Cardiac septum (tissue), 1 donor: ENCODE measurements at regions not wholly inside any gene's neighbourhood (a gene's known extent, or its start where the extent isn't known, plus 50 kb on each side); places are given as distances from the start of the nearest gene placed in this dataset.
"Not testable (repeated sequence)": the region's sequence is repeated elsewhere in the genome, so short reads cannot be mapped to it uniquely, and the experiment has no call there.

Experiments
- DNase-seq: peaks from one replicate; pipeline ENCODE4 v3.0.0-alpha.2; 2020; ENCODE audit warnings: low spot score
- intact Hi-C: fragments of 100-400 bp; cut with DNase I; formaldehyde crosslinking; loops from one replicate; pipeline ENCODE4 v1.14.0; 2022
- donor health status: DM: no; HTN: no; CAD: no.

DNA sequence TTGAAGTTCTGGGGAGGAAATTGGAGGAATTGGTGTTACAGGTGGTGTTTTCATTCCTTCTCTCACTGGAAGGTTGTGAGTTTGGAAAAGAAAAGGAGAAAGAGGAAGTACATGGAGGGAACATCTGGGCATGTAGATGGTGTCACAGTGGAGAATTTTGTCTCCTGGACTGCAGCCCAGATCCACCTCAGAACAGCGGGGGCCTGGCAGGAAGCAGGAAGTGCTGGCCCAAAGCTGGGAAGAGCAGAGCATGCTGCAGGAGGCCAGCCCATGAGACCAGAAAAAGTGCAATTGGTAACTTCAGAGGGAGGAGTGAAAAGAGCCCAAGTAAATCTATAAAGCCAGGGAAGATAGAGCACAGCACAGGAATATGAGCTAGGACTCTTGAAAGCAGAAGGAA, 227.0 kb downstream of the BCL2L11 start:
- intact Hi-C loops, DNase-seq: not testable (repeated sequence)

DNA sequence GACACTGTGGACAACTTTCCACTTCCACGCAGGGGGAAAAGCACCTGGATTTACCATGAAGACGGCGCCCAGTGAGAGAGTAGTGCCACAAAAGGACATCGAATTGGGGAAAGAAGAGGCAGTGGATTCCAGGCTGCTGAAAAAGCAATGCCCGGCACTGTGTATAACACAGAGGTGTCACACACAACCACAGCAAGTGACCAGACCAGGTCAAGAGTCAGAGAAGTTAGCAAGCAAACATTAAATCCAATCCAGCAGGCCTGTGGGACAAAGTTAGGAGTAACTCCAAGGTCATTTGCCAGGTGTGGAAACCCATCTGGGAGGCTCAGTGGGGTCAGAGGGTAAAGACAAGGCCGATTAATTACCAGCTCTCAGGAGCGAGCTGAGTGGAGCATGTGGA, 227.6 kb downstream of the BCL2L11 start:
- intact Hi-C loops, DNase-seq: not testable (repeated sequence)

DNA sequence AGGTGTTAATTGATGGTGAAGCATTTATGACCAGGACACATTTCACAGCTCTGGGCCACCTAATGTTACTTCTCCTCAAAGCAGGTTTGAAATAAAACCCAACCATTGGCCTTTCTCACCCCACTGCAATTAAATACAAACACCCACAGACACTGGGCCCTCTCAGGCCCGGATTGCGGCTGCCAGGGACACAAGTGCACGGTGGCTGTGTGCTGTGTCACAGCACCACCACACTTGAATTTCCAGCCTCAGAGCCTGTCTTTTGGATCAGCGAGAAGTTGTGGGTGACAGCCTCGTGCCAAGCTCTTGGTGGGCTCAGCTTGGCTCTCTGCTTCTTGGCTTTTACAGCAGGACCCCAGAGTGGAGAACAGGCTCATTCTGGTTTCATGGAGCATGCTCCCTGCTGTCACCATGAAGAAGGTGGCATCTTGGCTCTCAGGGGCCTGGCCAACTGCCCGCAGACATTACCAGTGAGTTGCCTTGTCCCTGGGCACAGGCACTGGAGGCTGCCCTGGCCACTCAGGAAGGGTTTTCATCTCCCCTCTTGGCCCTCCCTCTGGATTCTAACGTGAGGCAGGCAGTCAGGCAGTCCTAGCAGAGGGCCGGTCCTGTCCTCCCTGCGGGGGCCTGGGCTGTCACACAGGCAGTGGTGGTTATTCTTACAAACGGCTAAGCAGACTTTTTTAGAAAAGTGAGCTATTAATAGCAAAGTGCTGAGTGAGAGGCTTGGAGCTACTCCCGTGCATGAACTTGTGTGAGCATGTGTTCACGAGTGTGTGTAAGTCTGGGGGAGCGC, 234.5 kb downstream of the BCL2L11 start:
- intact Hi-C loops, DNase-seq: not testable (repeated sequence)

DNA sequence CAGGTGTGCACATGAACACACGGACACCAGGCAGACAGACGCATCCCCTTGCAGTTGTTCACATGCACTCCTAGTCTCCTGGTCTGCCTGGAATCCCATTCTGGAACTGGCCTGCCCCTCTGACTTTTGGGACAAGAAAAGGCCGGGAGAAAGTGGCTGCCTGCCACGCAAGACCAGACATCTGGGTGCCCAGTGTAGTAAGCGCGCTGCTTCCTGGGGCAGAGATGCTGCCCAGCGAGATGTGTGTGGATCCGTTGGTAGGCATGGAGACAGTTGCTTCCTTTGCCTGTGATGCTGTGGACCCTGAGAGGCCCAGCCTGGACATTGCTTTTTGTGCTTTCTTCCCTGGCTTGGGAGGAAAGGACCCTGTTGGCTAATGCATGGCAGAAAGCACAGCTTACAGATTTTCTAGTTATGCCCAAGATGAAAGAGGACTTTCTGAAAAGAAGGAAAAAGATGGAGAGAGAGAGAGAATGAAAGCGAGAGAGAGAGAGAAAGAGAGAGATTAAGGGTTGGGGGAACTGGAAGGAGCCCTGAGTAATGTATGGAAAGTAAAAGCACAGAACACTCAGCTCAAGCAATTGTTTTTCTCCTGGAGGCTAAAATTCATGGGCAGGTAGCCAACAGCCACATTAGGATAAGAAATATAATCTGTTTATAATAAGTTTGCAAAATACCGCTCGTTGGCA, 235.3 kb downstream of the BCL2L11 start:
- intact Hi-C loops, DNase-seq: not testable (repeated sequence)

DNA sequence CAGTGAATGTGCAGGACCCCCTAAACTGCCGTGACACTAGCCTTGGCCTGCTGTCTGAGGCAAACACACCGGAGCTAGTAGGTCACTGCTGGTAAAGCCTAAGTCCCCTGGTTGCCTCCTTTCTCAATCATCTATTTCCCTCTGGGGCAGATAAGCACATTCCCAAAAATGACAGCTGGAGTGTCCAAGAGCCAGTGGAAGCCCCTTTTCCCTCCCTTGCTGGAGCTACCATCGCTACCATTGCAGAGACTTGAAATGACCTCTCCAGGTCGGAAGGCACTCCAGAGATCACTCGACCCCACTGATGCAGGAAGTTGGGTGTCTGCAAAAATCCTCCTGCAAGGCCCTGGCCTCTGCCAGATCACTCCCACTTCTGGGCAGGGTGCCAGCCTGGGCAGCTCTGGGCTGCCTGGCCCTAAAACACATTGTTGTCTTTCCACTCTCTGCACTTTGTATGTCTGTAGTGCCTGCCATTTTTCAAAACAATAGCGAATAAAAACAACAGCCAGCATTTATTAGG, 235.9 kb downstream of the BCL2L11 start:
- DNase-seq = peak; percentile 86
- intact Hi-C loops = not testable (repeated sequence)

DNA sequence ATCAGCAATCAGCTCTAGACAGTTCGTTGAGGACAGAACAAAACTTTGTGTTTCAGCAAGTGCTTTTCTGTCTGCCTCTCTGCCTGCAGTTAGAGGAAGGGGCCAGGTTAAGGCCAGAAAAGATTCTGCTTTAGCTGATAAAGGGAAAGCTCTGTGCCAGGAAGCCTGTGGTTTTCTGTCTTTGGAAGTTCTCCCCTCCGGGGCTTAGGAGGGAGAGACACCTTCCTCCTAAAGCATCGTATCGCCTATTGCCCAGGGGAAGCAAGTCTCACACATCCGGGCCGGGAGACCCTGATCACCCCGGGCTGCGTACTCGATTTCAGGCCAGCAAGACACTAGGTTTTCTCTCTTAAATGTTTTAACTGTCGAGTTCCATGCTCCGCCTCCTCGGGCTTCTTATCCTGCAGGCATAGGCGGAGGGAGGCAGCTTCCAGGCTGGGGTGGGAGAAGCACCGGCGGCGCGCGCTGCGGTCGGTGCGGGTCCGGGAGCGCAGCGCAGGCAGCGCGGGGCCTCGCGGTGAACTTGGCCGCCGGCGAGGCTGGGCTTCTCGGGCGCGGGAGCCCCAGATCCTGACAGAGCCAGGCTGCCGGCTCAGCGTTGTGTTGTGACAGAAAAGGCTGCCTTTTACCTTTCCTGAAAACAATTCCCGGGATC, 245.4 kb downstream of the BCL2L11 start:
- not testable (repeated sequence) for DNase-seq

DNA sequence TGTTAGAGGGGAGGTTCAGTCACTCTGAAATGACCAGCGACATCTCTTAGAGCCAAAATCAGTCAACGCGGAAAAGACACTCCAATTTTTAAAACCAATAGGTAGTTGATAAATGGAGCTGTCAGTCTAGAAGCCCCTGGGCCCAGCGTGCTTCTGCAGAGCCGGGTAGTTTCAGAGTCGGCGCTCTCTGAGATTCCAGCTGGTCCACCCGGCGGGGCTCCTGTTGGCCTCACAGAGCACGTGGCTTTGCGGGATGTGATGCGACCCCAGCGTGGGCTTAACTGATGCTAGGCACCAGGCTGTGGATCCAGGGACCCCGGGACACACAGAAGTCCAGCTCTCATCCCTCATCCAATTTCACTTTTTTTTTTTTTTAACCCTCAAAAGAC, 245.9 kb downstream of the BCL2L11 start:
- DNase-seq, intact Hi-C loops: not testable (repeated sequence)

More for the DNA sequence above, 245.4 kb downstream of the BCL2L11 start:
- intact Hi-C loops = not testable (repeated sequence)

DNA sequence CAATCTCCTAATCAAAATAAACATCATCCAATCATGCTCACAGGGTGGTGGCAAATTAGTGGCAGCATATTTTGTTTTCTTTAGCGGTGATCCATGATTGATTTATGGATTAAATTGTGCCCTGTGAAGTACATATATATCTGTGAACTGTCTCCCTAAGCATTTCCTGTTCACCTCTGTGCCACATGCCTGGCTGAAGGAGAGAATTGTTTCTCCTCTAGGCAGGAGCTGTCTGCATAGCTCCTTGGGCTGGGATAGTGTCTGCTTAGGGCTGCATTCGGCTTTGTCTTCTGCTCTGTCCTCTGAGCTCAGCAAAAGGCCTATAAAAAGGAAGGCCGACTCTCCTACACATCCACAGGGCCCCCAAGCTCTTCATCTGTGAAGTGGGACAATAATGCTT, 246.4 kb downstream of the BCL2L11 start:
- not testable (repeated sequence) for DNase-seq

DNA sequence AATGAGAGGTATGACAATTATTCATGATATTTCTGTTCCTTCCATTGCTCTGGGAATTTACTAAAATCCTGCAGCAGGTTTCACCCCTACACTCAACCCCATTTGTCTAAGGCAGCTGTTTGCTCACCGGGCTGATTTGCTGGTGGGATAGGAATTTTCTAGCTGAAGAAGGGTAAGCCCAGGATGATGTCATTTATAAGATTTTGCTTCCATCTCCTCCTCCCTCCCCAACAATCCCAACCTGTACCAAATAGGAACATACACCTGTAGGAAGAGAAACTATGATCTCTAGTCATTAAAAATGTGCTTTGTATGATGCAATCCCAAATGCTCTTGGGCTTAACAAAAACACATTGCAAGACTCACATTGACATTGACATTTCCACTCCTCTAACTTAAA, 247.2 kb downstream of the BCL2L11 start:
- intact Hi-C loops, DNase-seq: not testable (repeated sequence)

More for the DNA sequence above, 246.4 kb downstream of the BCL2L11 start:
- intact Hi-C loops = not testable (repeated sequence)

DNA sequence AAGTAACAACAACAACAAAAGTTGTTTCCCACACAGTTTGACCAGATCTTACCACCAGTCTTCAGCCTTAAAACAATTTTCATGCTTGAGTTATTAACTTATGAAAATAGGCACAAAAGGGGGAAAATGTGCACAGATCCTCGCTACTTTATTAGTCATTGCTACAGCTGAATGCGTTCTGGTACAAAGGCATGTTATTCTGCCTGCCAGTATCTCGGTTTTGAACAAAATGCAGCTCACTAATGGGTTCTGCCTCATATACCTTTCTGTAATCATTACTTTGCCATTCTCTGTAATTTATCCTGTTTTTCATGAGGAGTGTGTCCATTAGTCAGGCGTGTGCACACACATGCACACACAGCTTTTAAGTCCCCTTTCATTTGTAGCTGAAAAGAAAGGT, 247.6 kb downstream of the BCL2L11 start:
- intact Hi-C loops = not testable (repeated sequence)

DNA sequence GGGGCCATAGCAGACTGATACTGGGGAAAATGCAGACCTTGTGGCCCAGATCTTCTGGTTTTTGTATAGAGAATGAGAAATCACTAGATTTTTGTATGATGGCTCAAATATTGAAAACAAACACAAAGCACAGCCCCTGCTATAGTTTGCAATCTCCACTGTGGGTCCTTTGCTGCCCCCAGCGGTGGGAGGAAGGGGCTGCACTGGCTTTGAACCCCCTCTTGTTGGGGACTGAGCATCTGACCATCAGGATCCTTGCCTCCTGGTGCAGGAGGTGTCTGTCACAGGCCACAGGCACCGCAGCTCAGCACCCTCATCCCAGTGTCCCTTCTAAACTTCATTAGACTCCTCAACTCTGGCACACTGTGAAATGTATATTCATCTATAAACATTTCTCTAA, 252.3 kb downstream of the BCL2L11 start:
- DNase-seq, intact Hi-C loops: not testable (repeated sequence)

More for the DNA sequence above, 247.6 kb downstream of the BCL2L11 start:
- not testable (repeated sequence) for DNase-seq

DNA sequence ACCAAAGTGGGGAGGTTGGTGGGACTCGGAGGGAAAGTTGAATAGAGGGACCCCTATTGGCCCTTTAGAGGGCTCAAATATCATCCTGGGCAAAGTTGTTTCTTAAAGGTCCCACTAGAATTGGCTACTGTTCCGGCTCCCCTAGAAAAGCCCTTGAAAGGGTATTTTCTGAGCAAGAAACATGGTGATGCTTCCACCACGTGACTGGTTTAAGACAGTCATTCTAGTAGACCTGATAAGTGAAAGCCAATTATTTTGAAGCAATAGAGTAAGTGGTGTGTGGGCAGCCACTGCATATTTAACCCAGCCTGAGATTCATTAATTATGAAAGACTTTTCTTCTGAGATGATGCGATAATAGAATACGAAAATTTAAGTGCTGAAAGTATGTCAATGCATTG, 253.3 kb downstream of the BCL2L11 start:
- DNase-seq, intact Hi-C loops: not testable (repeated sequence)

DNA sequence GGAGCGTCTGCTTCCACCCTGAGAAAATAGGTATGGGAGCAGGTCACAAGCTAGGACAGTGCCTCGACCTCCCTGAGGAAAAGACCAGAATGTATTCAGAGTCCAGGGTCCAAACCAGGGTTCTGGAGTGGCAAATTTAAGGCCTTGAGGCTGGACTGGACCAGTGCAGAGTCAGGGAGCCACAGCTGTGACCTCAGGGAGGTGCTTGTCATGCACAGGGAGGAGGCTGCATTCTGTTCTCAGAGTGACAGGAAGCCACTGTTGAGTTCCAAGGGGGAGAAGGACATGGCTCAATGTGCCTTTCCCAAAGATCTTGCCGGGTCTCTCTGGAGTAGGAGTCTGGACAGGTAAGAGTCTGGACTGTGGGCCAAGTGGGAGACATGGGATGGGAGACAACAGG, 254.0 kb downstream of the BCL2L11 start:
- intact Hi-C loops, DNase-seq: not testable (repeated sequence)

DNA sequence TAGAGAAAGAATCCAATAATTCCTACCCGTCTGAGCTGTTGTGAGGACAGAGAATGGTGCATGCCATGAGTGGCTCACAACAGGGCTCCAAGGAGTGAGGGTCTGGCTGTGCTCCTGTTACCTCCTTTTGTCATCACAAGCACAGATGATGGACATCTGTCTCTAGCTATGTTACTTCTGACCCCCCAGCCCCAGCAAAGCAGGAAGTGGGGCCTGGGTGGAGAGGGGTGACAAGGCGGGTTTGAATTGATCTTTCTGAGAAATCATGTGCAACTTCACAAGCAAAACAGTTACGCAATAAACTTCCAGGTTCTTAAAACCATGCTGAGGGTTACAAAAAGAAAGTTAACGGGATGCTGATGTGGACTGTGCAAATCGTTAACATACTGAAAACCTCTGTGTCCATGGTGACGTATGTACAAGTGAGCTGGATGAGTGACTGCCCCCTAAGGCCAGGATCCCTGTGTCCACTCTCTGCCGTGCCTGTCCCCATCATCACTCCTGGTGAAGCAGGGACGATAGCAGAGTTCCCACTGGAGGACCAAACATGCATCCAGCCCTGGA, 254.7 kb downstream of the BCL2L11 start:
- DNase-seq, intact Hi-C loops: not testable (repeated sequence)

DNA sequence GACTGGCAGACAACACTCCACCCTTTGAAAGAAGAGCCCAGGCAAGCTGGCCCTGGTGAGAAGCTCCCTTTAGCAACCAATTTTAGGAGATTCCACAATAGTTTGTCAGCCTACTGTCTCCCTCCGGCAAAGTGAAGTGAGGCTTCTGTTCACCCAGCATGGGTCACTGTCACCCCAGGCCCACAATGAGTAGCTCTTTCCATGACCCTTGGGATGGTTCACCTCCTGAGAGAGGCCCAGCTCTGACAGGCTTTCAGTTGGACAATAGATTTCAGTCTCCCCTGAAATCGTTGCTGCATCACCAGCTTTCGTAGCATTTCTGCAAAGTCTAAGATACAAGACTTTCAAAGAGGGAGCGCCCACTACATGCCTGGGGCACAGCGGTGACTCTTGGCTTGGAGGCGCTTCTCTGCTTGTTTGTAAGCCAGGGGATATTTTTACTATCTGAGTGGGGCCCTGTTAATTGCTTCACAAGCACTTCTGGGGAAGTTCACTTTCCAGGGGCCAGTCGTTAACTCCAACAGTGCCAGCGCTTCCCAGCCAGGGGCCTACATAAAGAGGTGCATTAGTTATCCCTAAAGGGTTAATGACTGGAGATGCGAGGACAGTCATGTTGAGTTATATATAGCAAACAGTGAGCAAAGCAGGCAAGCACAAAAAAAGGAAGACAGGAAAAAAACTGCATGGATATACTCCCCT, 255.7 kb downstream of the BCL2L11 start:
- DNase-seq, intact Hi-C loops: not testable (repeated sequence)

DNA sequence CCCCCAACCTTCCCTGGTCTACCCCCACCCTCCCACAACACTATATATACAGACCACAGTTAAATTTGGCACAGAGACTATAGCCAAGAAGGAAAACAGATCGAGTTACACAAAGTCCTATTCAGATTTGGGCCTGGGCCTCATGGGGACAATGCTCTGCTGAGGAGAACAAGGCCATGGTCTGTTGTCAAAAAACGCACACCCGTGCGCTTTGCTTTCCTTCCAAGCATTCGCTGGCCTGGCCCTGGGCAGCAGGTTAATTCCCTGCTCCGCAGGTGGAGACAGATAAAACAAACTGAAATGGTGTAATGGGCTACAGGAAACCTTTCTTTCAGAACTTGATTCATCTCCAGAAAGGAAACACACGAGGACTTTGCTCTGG, 256.2 kb downstream of the BCL2L11 start:
- DNase-seq = not testable (repeated sequence)

DNA sequence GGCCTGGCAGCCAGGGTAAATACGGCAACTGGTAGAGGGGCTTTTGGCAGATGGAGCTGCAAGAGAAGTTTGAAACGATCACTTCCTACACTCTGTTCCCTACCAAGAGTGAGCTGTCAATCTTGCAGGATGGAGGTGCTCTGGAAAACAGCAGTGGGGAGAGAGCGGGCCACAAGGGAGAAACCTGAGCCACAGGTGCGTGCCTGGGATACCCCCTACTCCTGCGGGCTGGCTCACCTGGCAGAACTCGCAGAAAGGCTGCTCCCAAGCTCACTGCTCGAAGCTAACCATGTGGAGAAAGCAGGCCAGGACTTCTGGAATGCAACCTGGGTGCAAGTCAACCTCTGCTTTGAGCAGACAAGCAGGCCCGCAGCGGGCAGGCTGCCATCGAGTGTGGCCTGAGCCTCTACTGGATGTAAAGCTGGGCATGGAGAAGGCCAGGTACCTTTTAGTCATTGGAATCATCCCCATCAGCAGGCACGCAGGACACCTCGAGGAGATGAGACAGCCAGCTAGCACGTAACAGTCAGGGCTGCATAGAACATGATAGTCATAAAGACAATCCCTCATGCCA, 256.8 kb downstream of the BCL2L11 start:
- DNase-seq, intact Hi-C loops: not testable (repeated sequence)

More for the DNA sequence above, 256.2 kb downstream of the BCL2L11 start:
- intact Hi-C loops = not testable (repeated sequence)

DNA sequence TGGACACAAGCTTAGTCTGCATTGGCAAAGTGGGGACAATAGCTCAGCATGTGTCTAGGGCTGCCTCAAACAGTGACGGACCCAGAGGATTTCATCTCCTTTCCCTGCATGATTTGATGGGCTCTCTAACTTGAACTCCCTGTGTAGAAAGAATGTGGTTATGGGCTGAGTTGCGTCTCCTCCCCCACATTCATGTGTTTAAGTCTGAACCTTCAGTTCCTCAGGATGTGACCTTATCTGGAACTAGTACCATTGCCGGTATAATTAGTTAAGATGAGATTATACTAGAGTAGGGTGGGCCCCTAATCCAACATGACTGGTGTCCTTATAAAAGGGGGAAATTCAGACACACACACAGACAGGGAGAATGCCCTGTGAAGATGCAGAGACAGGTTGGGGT, 257.6 kb downstream of the BCL2L11 start:
- intact Hi-C loops, DNase-seq: not testable (repeated sequence)
